ENCODE measurements at regions not wholly inside any gene's neighbourhood (a gene's known extent, or its start where the extent isn't known, plus 50 kb on each side); places are given as distances from the start of the nearest gene placed in this dataset.

- peak; percentile 5 for DNase-seq (ENCODE audit: extremely low spot score)
- ChIA-PET CTCF (no interaction called here), POLR2A (no interaction called here)
- no peak for TF ChIP-seq CTCF (IDR thresholded peaks at IDR 0.05; ENCODE audit: control extremely low read depth, extremely low read depth, low read depth, missing control alignments)
These were observed 77.9 kb upstream of the ADPGK start for GRCh38 chr15:72861354-72861910.

- TF ChIP-seq CTCF (IDR thresholded peaks at IDR 0.05; ENCODE audit: control extremely low read depth, extremely low read depth, low read depth, missing control alignments) = no peak
- peak; percentile 2 for DNase-seq (ENCODE audit: extremely low spot score)
- POLR2A ChIA-PET = no interaction called here
- CTCF ChIA-PET = no interaction called here
These were observed 76.2 kb upstream of the ADPGK start for GRCh38 chr15:72859757-72860145.

GRCh38 chr15:72859017-72859756 is 75.6 kb upstream of the ADPGK start:
- ChIA-PET CTCF (no interaction called here), POLR2A (no interaction called here)
- peak; percentile 5 for DNase-seq (ENCODE audit: extremely low spot score)
- no peak for TF ChIP-seq CTCF (IDR thresholded peaks at IDR 0.05; ENCODE audit: control extremely low read depth, extremely low read depth, low read depth, missing control alignments)

- POLR2A ChIA-PET = no interaction called here
- CTCF ChIA-PET = no interaction called here
- no peak for TF ChIP-seq CTCF (IDR thresholded peaks at IDR 0.05; ENCODE audit: control extremely low read depth, extremely low read depth, low read depth, missing control alignments)
- peak; percentile 1 for DNase-seq (ENCODE audit: extremely low spot score)
These were observed 74.6 kb upstream of the ADPGK start for GRCh38 chr15:72858205-72858604.

- no peak for TF ChIP-seq CTCF (IDR thresholded peaks at IDR 0.05; ENCODE audit: control extremely low read depth, extremely low read depth, low read depth, missing control alignments)
- CTCF ChIA-PET = no interaction called here
- POLR2A ChIA-PET = no interaction called here
- peak; percentile 1 for DNase-seq (ENCODE audit: extremely low spot score)
These were observed 73.9 kb upstream of the ADPGK start for GRCh38 chr15:72857331-72858063.

GRCh38 chr15:72856549-72857040 is 73.0 kb upstream of the ADPGK start:
- CTCF ChIA-PET = no interaction called here
- peak; percentile 1 for DNase-seq (ENCODE audit: extremely low spot score)
- POLR2A ChIA-PET = no interaction called here
- TF ChIP-seq CTCF (IDR thresholded peaks at IDR 0.05; ENCODE audit: control extremely low read depth, extremely low read depth, low read depth, missing control alignments) = no peak

Data from GM10248 (cell line).